ENCODE measurements at regions not wholly inside any gene's neighbourhood (a gene's known extent, or its start where the extent isn't known, plus 50 kb on each side); places are given as distances from the start of the nearest gene placed in this dataset.

GRCh38 chr9:90296539-90296938 lies 346.1 kb downstream of the DIRAS2 start:
- H3K27ac ChIP-seq, result no peak overlapping the region
- in situ Hi-C loops (cut with MboI; ENCODE audit: low pct_ligation_motif_present in 1 of 4, low pct_unique_long_range_greater_than_20kb in 1 of 4, low sequenced_read_pairs in 3 of 4), result no loop called here
- peaks cover 21% of the 10 kb centered on the region for H3K27me3 ChIP-seq
- no peaks in the 10 kb centered on the region for H3K4me1 ChIP-seq
- no peaks in the 10 kb centered on the region for H3K36me3 ChIP-seq
- TF ChIP-seq POLR2A (IDR thresholded peaks at IDR 0.05), result no peak
- no peak for TF ChIP-seq POLR2AphosphoS5 (IDR thresholded peaks at IDR 0.05)
- TF ChIP-seq EP300 (IDR thresholded peaks at IDR 0.05; ENCODE audit: low read depth), result no peak
- TF ChIP-seq CTCF (IDR thresholded peaks at IDR 0.05), result no peak
- no peak for DNase-seq
- intact Hi-C loops (cut with DNase I; ENCODE audit: low total_unique reads), result no loop called here
- no peak overlapping the region for H3K4me3 ChIP-seq
- 50 to 73% methylated on average over 1 to 6 of the region's 6 CpGs for WGBS, 2 donors (ENCODE audit: low coverage in 1 of 2)
- no peaks in the 10 kb centered on the region for H3K9me3 ChIP-seq

DNA sequence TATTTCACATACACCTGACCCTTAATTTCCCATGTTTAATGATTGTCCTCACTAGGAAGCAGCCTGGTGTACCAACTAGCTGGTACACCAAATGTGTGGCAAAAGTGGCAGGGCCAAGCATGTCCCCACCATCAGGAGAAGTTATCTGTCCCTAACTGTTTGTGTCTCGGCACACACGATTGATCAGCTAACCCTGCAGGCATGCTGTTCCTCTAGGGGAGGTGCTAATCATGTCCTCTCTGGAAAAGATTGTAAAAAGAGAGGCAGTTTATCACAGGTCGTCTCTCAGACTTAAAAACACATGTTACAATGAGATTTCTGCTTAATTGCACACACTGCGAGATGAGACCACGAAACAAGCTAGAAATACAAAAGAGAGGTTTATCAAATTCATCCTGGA lies 342.7 kb downstream of the DIRAS2 start:
- H3K36me3 ChIP-seq, result no peaks in the 10 kb centered on the region
- no peak for DNase-seq
- H3K27me3 ChIP-seq, result peaks cover 15% of the 10 kb centered on the region
- H3K27ac ChIP-seq, result no peak overlapping the region
- 85% methylated on average over 3 to 5 of the region's 5 CpGs for WGBS, 2 donors (ENCODE audit: low coverage in 1 of 2)
- in situ Hi-C loops (cut with MboI; ENCODE audit: low pct_ligation_motif_present in 1 of 4, low pct_unique_long_range_greater_than_20kb in 1 of 4, low sequenced_read_pairs in 3 of 4), result no loop called here
- intact Hi-C loops (cut with DNase I; ENCODE audit: low total_unique reads), result no loop called here
- no peak overlapping the region for H3K4me3 ChIP-seq
- H3K4me1 ChIP-seq, result no peaks in the 10 kb centered on the region
- no peaks in the 10 kb centered on the region for H3K9me3 ChIP-seq
- no peak for TF ChIP-seq EP300 (IDR thresholded peaks at IDR 0.05; ENCODE audit: low read depth)
- TF ChIP-seq POLR2AphosphoS5 (IDR thresholded peaks at IDR 0.05), result no peak
- no peak for TF ChIP-seq POLR2A (IDR thresholded peaks at IDR 0.05)

DNA sequence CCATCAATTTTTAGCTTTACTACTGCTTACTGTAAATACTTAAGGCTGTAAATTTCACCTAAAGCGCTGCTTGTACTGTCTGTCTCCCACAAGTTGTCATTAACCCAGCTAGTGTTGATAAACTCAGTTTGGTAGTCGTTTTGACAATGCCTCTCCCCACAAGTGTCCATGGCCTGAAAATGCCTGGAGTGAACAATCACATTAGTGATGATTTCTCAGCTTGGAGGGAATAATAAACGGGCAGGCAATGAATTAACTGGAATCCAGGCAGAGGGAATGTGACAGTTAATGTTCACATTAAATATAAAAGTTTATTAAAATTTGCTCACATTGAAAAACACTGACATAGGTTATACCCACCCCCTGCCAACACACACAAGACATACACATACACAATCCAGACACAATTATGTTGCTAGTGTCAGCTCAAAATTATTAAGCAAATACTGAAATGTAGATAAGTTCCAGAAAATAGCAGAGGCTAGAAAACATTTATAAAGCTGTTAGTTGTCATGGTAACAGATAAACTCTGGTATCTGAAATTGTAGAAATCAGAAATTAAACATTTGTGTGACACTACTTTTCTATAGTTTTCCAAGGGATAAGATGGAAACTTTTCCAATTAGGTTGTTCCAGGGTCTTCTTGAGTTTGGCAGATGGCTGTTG lies 341.9 kb downstream of the DIRAS2 start:
- Histone ChIP-seq H3K36me3 (no peaks in the 10 kb centered on the region), H3K4me1 (no peaks in the 10 kb centered on the region), H3K4me3 (no peak overlapping the region), H3K27ac (no peak overlapping the region), H3K27me3 (peaks cover 10% of the 10 kb centered on the region), H3K9me3 (no peaks in the 10 kb centered on the region)
- WGBS, 2 donors (ENCODE audit: low coverage in 1 of 2), result 50 to 71% methylated on average over 3 of the region's 3 CpGs
- in situ Hi-C loops (cut with MboI; ENCODE audit: low pct_ligation_motif_present in 1 of 4, low pct_unique_long_range_greater_than_20kb in 1 of 4, low sequenced_read_pairs in 3 of 4), result no loop called here
- no peak for DNase-seq
- intact Hi-C loops (cut with DNase I; ENCODE audit: low total_unique reads), result no loop called here
- TF ChIP-seq CTCF (IDR thresholded peaks at IDR 0.05) (no peak), POLR2AphosphoS5 (IDR thresholded peaks at IDR 0.05) (no peak), EP300 (IDR thresholded peaks at IDR 0.05; ENCODE audit: low read depth) (no peak), POLR2A (IDR thresholded peaks at IDR 0.05) (no peak)

- Histone ChIP-seq H3K36me3 (no peaks in the 10 kb centered on the region), H3K9me3 (no peaks in the 10 kb centered on the region), H3K27ac (no peak overlapping the region), H3K4me1 (no peaks in the 10 kb centered on the region), H3K27me3 (peaks cover 10% of the 10 kb centered on the region), H3K4me3 (no peak overlapping the region)
- DNase-seq, result peak; percentile 63
- intact Hi-C loops (cut with DNase I; ENCODE audit: low total_unique reads) (no loop called here), in situ Hi-C loops (cut with MboI; ENCODE audit: low pct_ligation_motif_present in 1 of 4, low pct_unique_long_range_greater_than_20kb in 1 of 4, low sequenced_read_pairs in 3 of 4) (no loop called here)
- peak in 1 of 3 donors; percentile 14 for TF ChIP-seq POLR2AphosphoS5 (IDR thresholded peaks at IDR 0.05)
- no peak for TF ChIP-seq CTCF (IDR thresholded peaks at IDR 0.05)
- no peak for TF ChIP-seq POLR2A (IDR thresholded peaks at IDR 0.05)
- TF ChIP-seq EP300 (IDR thresholded peaks at IDR 0.05; ENCODE audit: low read depth), result no peak
- 25 to 40% methylated on average over 2 to 8 of the region's 8 CpGs for WGBS, 2 donors (ENCODE audit: low coverage in 1 of 2)
These were observed 341.4 kb downstream of the DIRAS2 start for GRCh38 chr9:90301277-90301653.

DNA sequence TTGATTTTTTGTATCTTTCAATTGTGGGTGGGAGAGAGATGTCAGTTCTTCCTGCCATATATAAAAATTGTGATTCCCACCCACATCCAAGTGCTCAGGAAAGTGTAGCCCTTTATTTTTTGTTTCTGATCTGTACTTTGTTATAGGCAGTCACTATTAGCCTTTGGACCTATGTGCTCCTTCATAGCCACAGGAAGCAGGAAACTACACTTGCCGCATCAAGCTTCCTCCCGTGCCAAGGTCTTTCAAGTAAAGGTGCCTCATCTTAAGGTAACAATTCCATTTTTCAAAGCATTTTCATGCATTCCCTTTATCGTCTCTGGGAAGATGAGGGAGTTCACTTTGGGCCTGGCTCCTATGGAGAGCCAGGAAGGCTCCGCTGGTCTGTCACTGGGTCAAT lies 339.0 kb downstream of the DIRAS2 start:
- DNase-seq, result no peak
- Histone ChIP-seq H3K36me3 (no peaks in the 10 kb centered on the region), H3K4me1 (peaks cover 0 to 14% (median 2%) of the 10 kb centered on the region in 4 donors), H3K27me3 (no peaks in the 10 kb centered on the region), H3K9me3 (no peaks in the 10 kb centered on the region), H3K4me3 (no peak overlapping the region), H3K27ac (no peak overlapping the region)
- no peak for TF ChIP-seq POLR2AphosphoS5 (IDR thresholded peaks at IDR 0.05)
- no peak for TF ChIP-seq EP300 (IDR thresholded peaks at IDR 0.05; ENCODE audit: low read depth)
- TF ChIP-seq CTCF (IDR thresholded peaks at IDR 0.05), result no peak
- no peak for TF ChIP-seq POLR2A (IDR thresholded peaks at IDR 0.05)
- in situ Hi-C loops (cut with MboI; ENCODE audit: low pct_ligation_motif_present in 1 of 4, low pct_unique_long_range_greater_than_20kb in 1 of 4, low sequenced_read_pairs in 3 of 4) (no loop called here), intact Hi-C loops (cut with DNase I; ENCODE audit: low total_unique reads) (no loop called here)
- WGBS, 2 donors (ENCODE audit: low coverage in 1 of 2), result 30 to 67% methylated on average over 2 to 4 of the region's 4 CpGs
